MM.1S (cell line): ENCODE measurements at regions not wholly inside any gene's neighbourhood (a gene's known extent, or its start where the extent isn't known, plus 50 kb on each side); places are given as distances from the start of the nearest gene placed in this dataset.

Experiments used
- DNase-seq: peaks from one replicate; pipeline ENCODE4 v3.0.0-alpha.2; 2015
- H2AFZ ChIP-seq: fragments of 300-600 bp; sonication (generic); 2 replicates; pipeline ENCODE4 v1.6.0; 2016; ENCODE audit warnings: antibody characterized with exemption, low read length
- H3F3A ChIP-seq: fragments of 300-600 bp; sonication (generic); 2 replicates; pipeline ENCODE4 v1.6.1; 2016; ENCODE audit warnings: mild to moderate bottlenecking, antibody characterized with exemption, low read length, moderate library complexity, mixed read lengths; ENCODE audit not compliant: insufficient read depth
- H3K27ac ChIP-seq: fragments of 300-600 bp; sonication (generic); 2 replicates; pipeline ENCODE4 v1.5.1; 2016; ENCODE audit warnings: mild to moderate bottlenecking, low read length
- H3K27me3 ChIP-seq: fragments of 300-600 bp; sonication (generic); replicated peaks from 2 replicates; pipeline ENCODE4 v1.6.0; 2016; ENCODE audit warnings: low read length; ENCODE audit not compliant: insufficient read depth
- H3K36me3 ChIP-seq: fragments of 300-600 bp; sonication (generic); replicated peaks from 2 replicates; pipeline ENCODE4 v1.6.1; 2016; ENCODE audit warnings: mild to moderate bottlenecking, low read length, mixed read lengths; ENCODE audit not compliant: insufficient read depth
- H3K4me1 ChIP-seq: fragments of 300-600 bp; sonication (generic); 2 replicates; pipeline ENCODE4 v1.6.1; 2016; ENCODE audit warnings: low read length, mixed read lengths
- H3K4me2 ChIP-seq: fragments of 300-600 bp; sonication (generic); 2 replicates; pipeline ENCODE4 v1.6.0; 2016; ENCODE audit warnings: low read depth, low read length
- H3K4me3 ChIP-seq: fragments of 300-600 bp; sonication (generic); 2 replicates; pipeline ENCODE4 v1.5.1; 2016; ENCODE audit warnings: low read length, mixed read lengths
- H3K79me2 ChIP-seq: fragments of 300-600 bp; sonication (generic); 2 replicates; pipeline ENCODE4 v1.6.1; 2016; ENCODE audit warnings: mixed run types, low read length, mixed read lengths
- H3K9ac ChIP-seq: fragments of 300-600 bp; sonication (generic); 2 replicates; pipeline ENCODE4 v1.6.1; 2016; ENCODE audit warnings: low read length, mixed read lengths
- H3K9me2 ChIP-seq: fragments of 300-600 bp; sonication (generic); replicated peaks from 2 replicates; pipeline ENCODE4 v1.6.1; 2016; ENCODE audit warnings: mild to moderate bottlenecking, low read length, mixed read lengths; ENCODE audit not compliant: insufficient read depth
- H3K9me3 ChIP-seq: fragments of 300-600 bp; sonication (generic); replicated peaks from 2 replicates; pipeline ENCODE4 v1.6.1; 2016; ENCODE audit warnings: mild to moderate bottlenecking, low read length, mixed read lengths; ENCODE audit not compliant: insufficient read depth
- H4K20me1 ChIP-seq: fragments of 300-600 bp; sonication (generic); 2 replicates; pipeline ENCODE4 v1.6.1; 2016; ENCODE audit warnings: mild to moderate bottlenecking, low read length, moderate library complexity, mixed read lengths; ENCODE audit not compliant: insufficient read depth
- CTCF ChIP-seq: fragments of 300-600 bp; sonication (generic); IDR thresholded peaks from 2 replicates; pipeline ENCODE4 v1.5.1; 2016; ENCODE audit warnings: antibody characterized with exemption, low read length, mixed read lengths
- EZH2 ChIP-seq: fragments of 300-600 bp; sonication (generic); optimal IDR thresholded peaks from 2 replicates; pipeline ENCODE3; 2017; ENCODE audit warnings: low read depth, mild to moderate bottlenecking, antibody characterized with exemption, low read length, mixed read lengths
- EZH2phosphoT487 ChIP-seq: fragments of 300-600 bp; sonication (generic); IDR thresholded peaks from 2 replicates; pipeline ENCODE4 v1.6.1; 2018; ENCODE audit warnings: antibody characterized with exemption, low read length

- Histone ChIP-seq H2AFZ (no peak overlapping the region), H3K4me3 (no peak overlapping the region)
- TF ChIP-seq CTCF, result no peak
- TF ChIP-seq EZH2phosphoT487, result no peak
- TF ChIP-seq EZH2, result no peak
Observed at GRCh38 chr19:29323440-29324290, 110.7 kb upstream of the UQCRFS1 start.

GRCh38 chr19:29324291-29324680 is 111.3 kb upstream of the UQCRFS1 start:
- Histone ChIP-seq H3K27ac (no peak overlapping the region), H4K20me1 (no peaks in the 10 kb centered on the region), H3K4me2 (no peak overlapping the region), H3K36me3 (no peaks in the 10 kb centered on the region), H3K9ac (no peak overlapping the region), H3K4me3 (no peak overlapping the region), H3K9me2 (no peaks in the 10 kb centered on the region), H3F3A (no peaks in the 10 kb centered on the region), H3K9me3 (no peaks in the 10 kb centered on the region), H2AFZ (no peak overlapping the region), H3K79me2 (no peaks in the 10 kb centered on the region), H3K27me3 (peaks cover 42% of the 10 kb centered on the region), H3K4me1 (no peaks in the 10 kb centered on the region)
- TF ChIP-seq EZH2, result no peak
- TF ChIP-seq EZH2phosphoT487, result no peak
- no peak for TF ChIP-seq CTCF
- DNase-seq, result no peak

More at GRCh38 chr19:29323440-29324290, 110.7 kb upstream of the UQCRFS1 start:
- Histone ChIP-seq H3K9me3 (no peaks in the 10 kb centered on the region), H4K20me1 (no peaks in the 10 kb centered on the region), H3K79me2 (no peaks in the 10 kb centered on the region), H3K27ac (no peak overlapping the region), H3F3A (no peaks in the 10 kb centered on the region), H3K36me3 (no peaks in the 10 kb centered on the region), H3K9ac (no peak overlapping the region), H3K9me2 (no peaks in the 10 kb centered on the region), H3K4me1 (no peaks in the 10 kb centered on the region), H3K27me3 (peaks cover 42% of the 10 kb centered on the region), H3K4me2 (no peak overlapping the region)
- no peak for DNase-seq

GRCh38 chr19:29324717-29325116 is 111.8 kb upstream of the UQCRFS1 start:
- no peak for TF ChIP-seq EZH2phosphoT487
- TF ChIP-seq CTCF, result no peak
- no peak for TF ChIP-seq EZH2
- Histone ChIP-seq H3K4me2 (no peak overlapping the region), H3K79me2 (no peaks in the 10 kb centered on the region), H3K27ac (no peak overlapping the region), H3K9me3 (no peaks in the 10 kb centered on the region), H3F3A (no peaks in the 10 kb centered on the region), H3K9ac (no peak overlapping the region), H3K4me3 (no peak overlapping the region), H3K4me1 (no peaks in the 10 kb centered on the region), H3K36me3 (no peaks in the 10 kb centered on the region), H2AFZ (no peak overlapping the region), H3K9me2 (no peaks in the 10 kb centered on the region), H3K27me3 (peaks cover 42% of the 10 kb centered on the region), H4K20me1 (no peaks in the 10 kb centered on the region)
- DNase-seq, result no peak
